GM12878 (cell line): ENCODE measurements at regions not wholly inside any gene's neighbourhood (a gene's known extent, or its start where the extent isn't known, plus 50 kb on each side); places are given as distances from the start of the nearest gene placed in this dataset.

Source experiments
- CBX3 ChIP-seq: fragments of 200-600 bp; sonication (generic); IDR thresholded peaks from 2 replicates; pipeline ENCODE4 v1.6.1; 2016; ENCODE audit warnings: low read depth, borderline replicate concordance
- CTCF ChIP-seq, 3 experiments: IDR thresholded peaks in 2 of 3; conservative IDR thresholded peaks in 1 of 3; 2 replicates each; pipeline ENCODE4 v1.5.1; 2011; ENCODE audit warnings: low read depth in 3 of 3, low read length in 3 of 3, mild to moderate bottlenecking in 3 of 3, control low read depth in 2 of 3, moderate library complexity in 2 of 3, inconsistent platforms in 1 of 3, mixed read lengths in 1 of 3; ENCODE audit not compliant: control insufficient read depth in 2 of 3, insufficient read depth in 1 of 3; ENCODE audit errors: extremely low read depth in 1 of 3
- MAX ChIP-seq: IDR thresholded peaks from 2 replicates; pipeline ENCODE4 v1.6.1; 2012; ENCODE audit warnings: low read depth, low read length, improper control_type of control experiment
- POLR2A ChIP-seq: IDR thresholded peaks from 2 replicates; pipeline ENCODE4 v1.6.1; 2011; ENCODE audit warnings: low read depth, mild to moderate bottlenecking, low read length
- RCOR1 ChIP-seq: conservative IDR thresholded peaks from 2 replicates; pipeline ENCODE4 v1.6.1; 2012; ENCODE audit warnings: low read depth, low read length, improper control_type of control experiment
- SIX5 ChIP-seq: IDR thresholded peaks from 2 replicates; pipeline ENCODE4 v1.6.1; 2011; ENCODE audit warnings: mild to moderate bottlenecking, low read depth, low read length, moderate library complexity; ENCODE audit not compliant: severe bottlenecking
- SPI1 ChIP-seq: IDR thresholded peaks from 2 replicates; pipeline ENCODE4 v1.6.1; 2011; ENCODE audit warnings: low read depth, mild to moderate bottlenecking, low read length, moderate library complexity, borderline replicate concordance; ENCODE audit not compliant: insufficient read depth
- SRF ChIP-seq, 2 experiments: IDR thresholded peaks; 2 replicates each; pipeline ENCODE4 v1.6.1; 2011; ENCODE audit warnings: low read depth in 2 of 2, low read length in 2 of 2, mild to moderate bottlenecking in 1 of 2, moderate library complexity in 1 of 2
- ZNF274 ChIP-seq: IDR thresholded peaks from one replicate; pipeline ENCODE4 v1.8.0; 2011; ENCODE audit not compliant: insufficient read length, insufficient read depth
- ZNF687 ChIP-seq: fragments of 450-650 bp; IDR thresholded peaks from 2 replicates; pipeline ENCODE4 v1.6.1; 2017; ENCODE audit warnings: mild to moderate bottlenecking, moderate library complexity

DNA sequence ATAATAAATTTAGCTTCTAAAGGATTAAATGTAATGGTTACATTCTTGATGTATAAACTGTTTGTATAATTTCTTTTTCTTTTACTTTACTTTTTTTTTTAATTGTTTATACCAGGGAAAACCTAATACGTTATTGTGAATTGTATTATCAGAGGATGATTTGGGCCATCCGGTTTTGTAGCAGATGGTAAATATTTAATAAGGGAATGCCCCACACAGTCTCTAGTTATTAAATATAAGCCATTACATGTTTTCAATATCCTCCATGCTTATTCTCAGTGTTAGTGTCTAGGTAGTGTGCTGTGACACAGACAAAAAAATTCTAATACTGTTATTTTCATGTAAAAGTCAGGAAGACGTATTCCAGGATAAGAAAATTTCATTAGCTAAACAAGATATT is 553.9 kb downstream of the ZNF804A start:
- TF ChIP-seq CBX3 (no peak), CTCF (IDR thresholded peaks at IDR 0.05 in 2 of 3, conservative IDR thresholded peaks at IDR 0.05 in 1 of 3; ENCODE audit: control insufficient read depth in 2 of 3, extremely low read depth in 1 of 3, insufficient read depth in 1 of 3, low read depth in 3 of 3, low read length in 3 of 3) (no peak), RCOR1 (no peak), ZNF687 (no peak), POLR2A (no peak), ZNF274 (no peak), MAX (no peak), SPI1 (no peak), SRF (IDR thresholded peaks at IDR 0.05; ENCODE audit: low read depth in 2 of 2, low read length in 2 of 2) (no peak), SIX5 (no peak)
